H9 (cell line): ENCODE measurements at regions not wholly inside any gene's neighbourhood (a gene's known extent, or its start where the extent isn't known, plus 50 kb on each side); places are given as distances from the start of the nearest gene placed in this dataset.
A peak's percentile ranks its signal among the peaks of the same experiment; 100 is the strongest.

ENCODE experiments used
- DNase-seq: peaks from one replicate; pipeline ENCODE4 v3.0.0-alpha.2; 2017
- H2AFZ ChIP-seq: one replicate; pipeline ENCODE4 v1.6.1; 2013; ENCODE audit warnings: mild to moderate bottlenecking, low read length, control low read depth, moderate library complexity
- H2AK5ac ChIP-seq: 2 replicates; pipeline ENCODE4 v1.6.1; 2013; ENCODE audit warnings: low read length, control low read depth, mixed read lengths; ENCODE audit not compliant: insufficient read length
- H2BK120ac ChIP-seq: one replicate; pipeline ENCODE4 v1.6.1; 2013; ENCODE audit warnings: low read depth, mild to moderate bottlenecking, low read length, control low read depth, inconsistent platforms; ENCODE audit not compliant: poor library complexity, severe bottlenecking
- H2BK12ac ChIP-seq: 2 replicates; pipeline ENCODE4 v1.6.1; 2013; ENCODE audit warnings: low read length, control low read depth, mixed read lengths, low read depth; ENCODE audit not compliant: insufficient read length
- H2BK15ac ChIP-seq: 2 replicates; pipeline ENCODE4 v1.6.1; 2013; ENCODE audit warnings: low read depth, low read length, control low read depth
- H2BK20ac ChIP-seq: one replicate; pipeline ENCODE4 v1.6.1; 2013; ENCODE audit warnings: low read depth, mild to moderate bottlenecking, low read length, control low read depth, inconsistent platforms; ENCODE audit not compliant: poor library complexity, severe bottlenecking
- H2BK5ac ChIP-seq: 2 replicates; pipeline ENCODE4 v1.6.1; 2013; ENCODE audit warnings: low read length, control low read depth, mixed read lengths; ENCODE audit not compliant: insufficient read length
- H3K14ac ChIP-seq: 2 replicates; pipeline ENCODE4 v1.6.1; 2013; ENCODE audit warnings: low read length, control low read depth; ENCODE audit not compliant: insufficient read depth
- H3K18ac ChIP-seq: 2 replicates; pipeline ENCODE4 v1.6.1; 2013; ENCODE audit warnings: low read depth, mild to moderate bottlenecking, mixed read lengths, low read length, control low read depth; ENCODE audit not compliant: insufficient read length
- H3K23ac ChIP-seq: 2 replicates; pipeline ENCODE4 v1.6.1; 2013; ENCODE audit warnings: low read length, control low read depth, mixed read lengths, low read depth; ENCODE audit not compliant: insufficient read length
- H3K23me2 ChIP-seq: 2 replicates; pipeline ENCODE4 v1.6.1; 2013; ENCODE audit warnings: low read depth, mild to moderate bottlenecking, mixed read lengths, low read length, control low read depth; ENCODE audit not compliant: insufficient read length, poor library complexity, severe bottlenecking
- H3K27ac ChIP-seq: 2 replicates; pipeline ENCODE4 v1.5.1; 2013; ENCODE audit warnings: low read length, control low read depth, mixed read lengths, low read depth; ENCODE audit not compliant: insufficient read length
- H3K27me3 ChIP-seq: 2 replicates; pipeline ENCODE4 v1.6.1; 2013; ENCODE audit warnings: low read length, control low read depth, inconsistent platforms; ENCODE audit not compliant: insufficient read depth
- H3K4ac ChIP-seq: 2 replicates; pipeline ENCODE4 v1.6.1; 2013; ENCODE audit warnings: low read depth, mild to moderate bottlenecking, control low read depth, inconsistent platforms, low read length, moderate library complexity
- H3K4me1 ChIP-seq: 2 replicates; pipeline ENCODE4 v1.6.1; 2013; ENCODE audit warnings: low read length, control low read depth, inconsistent platforms; ENCODE audit not compliant: insufficient read depth
- H3K4me2 ChIP-seq: 2 replicates; pipeline ENCODE4 v1.6.1; 2013; ENCODE audit warnings: low read length, control low read depth, mixed read lengths; ENCODE audit not compliant: insufficient read length, insufficient read depth
- H3K56ac ChIP-seq: 2 replicates; pipeline ENCODE4 v1.6.1; 2013; ENCODE audit warnings: low read depth, mild to moderate bottlenecking, mixed read lengths, low read length, control low read depth; ENCODE audit not compliant: insufficient read length
- H3K79me1 ChIP-seq: 2 replicates; pipeline ENCODE4 v1.6.1; 2013; ENCODE audit warnings: low read depth, mild to moderate bottlenecking, moderate library complexity, low read length, control low read depth, inconsistent platforms; ENCODE audit not compliant: insufficient read depth, poor library complexity, severe bottlenecking
- H3K79me2 ChIP-seq: 2 replicates; pipeline ENCODE4 v1.6.1; 2013; ENCODE audit warnings: low read length, control low read depth, inconsistent platforms; ENCODE audit not compliant: insufficient read depth
- H3K9ac ChIP-seq: 2 replicates; pipeline ENCODE4 v1.6.1; 2013; ENCODE audit warnings: low read length, control low read depth, mixed read lengths; ENCODE audit not compliant: insufficient read length; ENCODE audit errors: extremely low read depth
- H3K9me3 ChIP-seq: one replicate; pipeline ENCODE4 v1.6.1; 2013; ENCODE audit warnings: low read depth, low read length, inconsistent platforms; ENCODE audit not compliant: control insufficient read depth
- H3T11ph ChIP-seq: one replicate; pipeline ENCODE4 v1.6.1; 2013; ENCODE audit warnings: mild to moderate bottlenecking, low read length, control low read depth, inconsistent platforms
- H4K20me1 ChIP-seq: one replicate; pipeline ENCODE4 v1.6.1; 2013; ENCODE audit not compliant: control insufficient read depth, insufficient read length, insufficient read depth
- H4K5ac ChIP-seq: 2 replicates; pipeline ENCODE4 v1.6.1; 2013; ENCODE audit warnings: low read depth, mild to moderate bottlenecking, mixed read lengths, low read length, control low read depth; ENCODE audit not compliant: insufficient read length
- H4K8ac ChIP-seq: replicated peaks from 2 replicates; pipeline ENCODE4 v1.6.1; 2013; ENCODE audit warnings: low read length, control low read depth, mixed read lengths, low read depth; ENCODE audit not compliant: insufficient read length
- H4K91ac ChIP-seq: 2 replicates; pipeline ENCODE4 v1.6.1; 2013; ENCODE audit warnings: low read depth, mild to moderate bottlenecking, moderate library complexity, mixed read lengths, low read length, control low read depth; ENCODE audit not compliant: insufficient read length
- H3K27ac Mint-ChIP-seq, 3 experiments: 2 replicates in 2 of 3; 3 replicates in 1 of 3; pipeline ENCODE4 v1.8.0; 2020 to 2021; ENCODE audit warnings: mixed read lengths in 3 of 3, mild to moderate bottlenecking in 1 of 3, moderate library complexity in 1 of 3
- H3K27me3 Mint-ChIP-seq: 2 replicates; pipeline ENCODE4 v1.8.0; 2021; ENCODE audit warnings: low read depth, mild to moderate bottlenecking, moderate library complexity, mixed read lengths
- H3K36me3 Mint-ChIP-seq, 3 experiments: 2 replicates in 2 of 3; 3 replicates in 1 of 3; pipeline ENCODE4 v1.8.0; 2020 to 2021; ENCODE audit warnings: low read depth in 3 of 3, mixed read lengths in 3 of 3; ENCODE audit not compliant: insufficient read depth in 1 of 3
- H3K4me1 Mint-ChIP-seq, 2 experiments: 2 replicates each; pipeline ENCODE4 v1.8.0; 2020; ENCODE audit warnings: mixed read lengths in 2 of 2
- H3K4me3 Mint-ChIP-seq, 2 experiments: 2 replicates in 1 of 2; 3 replicates in 1 of 2; pipeline ENCODE4 v1.8.0; 2020 to 2021; ENCODE audit warnings: mild to moderate bottlenecking in 2 of 2, mixed read lengths in 2 of 2, moderate library complexity in 1 of 2
- H3K9me3 Mint-ChIP-seq, 2 experiments: 2 replicates in 1 of 2; 3 replicates in 1 of 2; pipeline ENCODE4 v1.8.0; 2020; ENCODE audit warnings: mild to moderate bottlenecking in 2 of 2, mixed read lengths in 2 of 2, moderate library complexity in 1 of 2
- WGBS: extraction: QIAGEN DNeasy Blood & Tissue Kit; methylation state at CpG from one replicate; pipeline ENCODE4 v1.1.7; 2013; ENCODE audit warnings: missing lambda C conversion rate, low lambda C conversion rate, mixed read lengths; ENCODE audit not compliant: insufficient read length; ENCODE audit errors: extremely low coverage; 5-methylcytosine and 5-hydroxymethylcytosine counted together
- TF ChIP-seq, protein P1 (sequence below): fragments of 200-600 bp; sonication (generic); conservative IDR thresholded peaks from 3 replicates; pipeline ENCODE4 v1.8.0; 2021; ENCODE audit warnings: antibody characterized with exemption, mild to moderate bottlenecking

- no peaks in the 10 kb centered on the region for H3K79me1 ChIP-seq
- no peak overlapping the region for H4K91ac ChIP-seq
- H3K56ac ChIP-seq, result no peak overlapping the region
- Mint-ChIP-seq H3K9me3 (no peaks in the 10 kb centered on the region; a peak in 1 of 5 replicates), H3K27ac (peak overlapping the region in 1 of 3 experiments; percentile 8; a peak in 1 of 7 replicates), H3K36me3 (no peaks in the 10 kb centered on the region; a peak in 1 of 7 replicates), H3K4me3 (no peak overlapping the region), H3K4me1 (peaks cover 26 to 29% of the 10 kb centered on the region in 2 experiments), H3K27me3 (no peaks in the 10 kb centered on the region)
- no peak overlapping the region for H2AK5ac ChIP-seq
- H3K23ac ChIP-seq, result no peak overlapping the region
- no peak overlapping the region for H3T11ph ChIP-seq
- TF ChIP-seq, protein P1, sequence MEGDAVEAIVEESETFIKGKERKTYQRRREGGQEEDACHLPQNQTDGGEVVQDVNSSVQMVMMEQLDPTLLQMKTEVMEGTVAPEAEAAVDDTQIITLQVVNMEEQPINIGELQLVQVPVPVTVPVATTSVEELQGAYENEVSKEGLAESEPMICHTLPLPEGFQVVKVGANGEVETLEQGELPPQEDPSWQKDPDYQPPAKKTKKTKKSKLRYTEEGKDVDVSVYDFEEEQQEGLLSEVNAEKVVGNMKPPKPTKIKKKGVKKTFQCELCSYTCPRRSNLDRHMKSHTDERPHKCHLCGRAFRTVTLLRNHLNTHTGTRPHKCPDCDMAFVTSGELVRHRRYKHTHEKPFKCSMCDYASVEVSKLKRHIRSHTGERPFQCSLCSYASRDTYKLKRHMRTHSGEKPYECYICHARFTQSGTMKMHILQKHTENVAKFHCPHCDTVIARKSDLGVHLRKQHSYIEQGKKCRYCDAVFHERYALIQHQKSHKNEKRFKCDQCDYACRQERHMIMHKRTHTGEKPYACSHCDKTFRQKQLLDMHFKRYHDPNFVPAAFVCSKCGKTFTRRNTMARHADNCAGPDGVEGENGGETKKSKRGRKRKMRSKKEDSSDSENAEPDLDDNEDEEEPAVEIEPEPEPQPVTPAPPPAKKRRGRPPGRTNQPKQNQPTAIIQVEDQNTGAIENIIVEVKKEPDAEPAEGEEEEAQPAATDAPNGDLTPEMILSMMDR, result no peak
- no peaks in the 10 kb centered on the region for H3K27me3 ChIP-seq
- no peaks in the 10 kb centered on the region for H3K9me3 ChIP-seq
- H3K18ac ChIP-seq, result no peak overlapping the region
- no peak overlapping the region for H2BK12ac ChIP-seq
- no peaks in the 10 kb centered on the region for H3K79me2 ChIP-seq
- WGBS, result no CpG with 5 or more reads among the region's 4 CpGs
- H3K4me2 ChIP-seq, result no peak overlapping the region
- no peak overlapping the region for H2AFZ ChIP-seq
- H2BK120ac ChIP-seq, result no peak overlapping the region
- H4K8ac ChIP-seq, result no peak overlapping the region
- no peaks in the 10 kb centered on the region for H4K20me1 ChIP-seq
- no peak overlapping the region for H2BK5ac ChIP-seq
- H2BK20ac ChIP-seq, result no peak overlapping the region
- H2BK15ac ChIP-seq, result no peak overlapping the region
- no peak overlapping the region for H3K14ac ChIP-seq
- peaks cover 10% of the 10 kb centered on the region for H3K4me1 ChIP-seq
- H3K4ac ChIP-seq, result no peak overlapping the region
- H4K5ac ChIP-seq, result no peak overlapping the region
- H3K9ac ChIP-seq, result no peak overlapping the region
- no peak for DNase-seq
- H3K27ac ChIP-seq, result no peak overlapping the region
- H3K23me2 ChIP-seq, result no peaks in the 10 kb centered on the region
Measured at GRCh38 chr20:54343099-54343498, 132.3 kb upstream of the DOK5 start.
